CD4-positive, alpha-beta T cell treated with Interleukin-6 at 100 ng/mL for 8 hours (primary cell): ENCODE measurements at regions not wholly inside any gene's neighbourhood (a gene's known extent, or its start where the extent isn't known, plus 50 kb on each side); places are given as distances from the start of the nearest gene placed in this dataset.

Experiments used
- DNase-seq: peaks from one replicate; pipeline ENCODE4 v3.0.0-alpha.2; 2020; ENCODE audit warnings: mixed read lengths, low spot score

- DNase-seq, result no peak
Observed at GRCh38 chr11:11789735-11790369, 51.9 kb upstream of the USP47 start.

GRCh38 chr11:11788063-11788710, 53.6 kb upstream of the USP47 start:
- DNase-seq, result no peak

DNA sequence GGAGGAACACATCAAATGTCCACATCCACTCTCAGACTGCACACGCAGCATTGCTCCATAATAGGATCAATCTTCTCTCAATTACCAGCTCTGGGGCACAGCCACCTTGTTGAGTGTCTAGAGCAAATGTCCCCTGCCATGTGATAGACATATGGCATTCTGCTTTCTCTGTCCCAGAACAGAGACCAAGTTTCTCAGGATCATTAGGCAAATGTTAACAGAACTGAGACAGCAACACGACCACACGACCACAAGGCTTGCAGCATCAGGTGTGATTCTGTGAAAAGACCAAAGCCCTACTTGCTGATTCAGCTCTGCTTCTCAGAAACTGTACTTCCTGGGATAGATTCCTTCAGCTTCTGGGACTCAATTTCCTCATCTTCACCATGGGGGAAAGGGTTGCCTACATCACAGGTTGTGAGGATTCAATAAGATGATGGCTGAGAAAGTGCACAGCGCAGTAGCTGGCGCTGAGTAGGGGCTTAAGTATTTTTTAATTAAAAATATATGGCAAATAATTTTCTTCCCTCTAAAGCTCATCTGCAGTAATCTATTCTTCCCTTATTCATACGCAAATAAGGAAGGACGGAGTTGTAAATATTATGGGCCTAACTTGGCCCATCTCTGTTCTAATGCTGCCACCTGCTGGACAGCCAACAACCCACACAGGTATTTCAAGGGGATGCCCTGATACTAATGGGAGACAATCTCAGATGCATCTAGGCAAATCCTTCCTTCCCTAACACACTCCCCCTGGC, 54.3 kb upstream of the USP47 start:
- DNase-seq, result peak; percentile 57

DNA sequence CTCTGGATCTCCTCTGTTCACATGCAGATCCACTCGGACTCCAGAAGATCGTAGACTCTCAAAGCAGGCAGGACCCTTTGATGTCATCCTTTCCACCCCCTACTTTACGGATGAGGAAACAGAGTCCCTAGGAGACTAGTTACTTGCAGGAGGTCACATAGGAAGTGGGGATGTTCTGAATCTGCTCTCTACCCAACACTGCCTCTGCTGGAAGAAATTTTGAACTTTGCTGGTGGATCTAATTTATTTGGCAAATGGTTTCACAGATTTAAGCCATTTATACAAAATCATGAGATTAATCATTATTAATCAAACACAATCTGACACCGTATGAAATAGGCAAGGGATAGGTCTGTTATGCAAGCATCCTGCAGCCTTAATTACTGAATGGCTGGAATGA, 55.0 kb upstream of the USP47 start:
- DNase-seq, result no peak

GRCh38 chr11:11786234-11786633, 55.5 kb upstream of the USP47 start:
- no peak for DNase-seq

DNA sequence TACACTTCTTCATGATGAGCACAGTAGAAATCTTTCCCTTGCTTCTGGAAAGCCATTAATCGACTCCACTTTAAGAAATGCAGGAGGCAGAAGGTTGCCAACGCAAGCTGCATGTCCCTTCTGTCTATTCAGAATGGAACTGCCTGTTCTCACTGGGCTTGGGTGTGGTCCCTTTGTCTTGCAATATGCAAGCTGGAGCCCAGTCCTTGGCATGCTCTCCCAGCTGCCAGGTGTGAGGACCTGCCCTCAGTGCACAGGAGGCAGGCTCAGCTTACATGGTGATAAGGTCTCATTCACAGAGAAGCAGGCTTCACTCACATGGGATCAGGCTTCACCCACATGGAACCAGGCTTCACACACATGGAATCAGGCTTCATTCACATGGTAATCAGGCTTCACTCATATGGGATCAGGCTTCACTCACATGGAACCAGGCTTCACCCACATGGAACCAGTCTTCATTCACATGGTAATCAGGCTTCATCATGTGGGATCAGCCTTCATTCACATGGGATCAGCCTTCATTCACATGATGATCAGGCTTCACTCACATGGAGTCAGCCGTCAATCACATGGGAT, 59.2 kb upstream of the USP47 start:
- DNase-seq, result no peak

- no peak for DNase-seq
Observed at GRCh38 chr11:11780858-11781257, 60.9 kb upstream of the USP47 start.

DNA sequence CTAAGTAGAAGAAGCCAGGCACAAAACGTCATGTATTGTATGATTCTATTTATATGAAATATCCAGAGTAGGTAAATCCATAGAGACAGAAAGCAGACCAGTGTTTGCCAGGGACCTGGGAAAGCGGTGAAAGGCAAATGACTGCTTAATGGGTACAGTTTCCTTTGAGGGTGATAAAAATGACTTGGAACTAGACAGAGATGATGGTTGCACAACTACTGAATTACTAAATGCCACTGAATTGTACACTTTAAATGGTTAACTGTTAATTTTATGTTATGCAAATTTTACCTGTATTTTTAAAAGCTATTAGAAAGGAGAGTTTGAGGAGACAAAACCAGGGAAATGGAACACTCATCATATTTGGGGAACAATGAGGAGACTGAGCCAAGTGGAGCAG, 61.8 kb upstream of the USP47 start:
- no peak for DNase-seq

- no peak for DNase-seq
Observed at GRCh38 chr11:11777897-11778296, 63.9 kb upstream of the USP47 start.

DNA sequence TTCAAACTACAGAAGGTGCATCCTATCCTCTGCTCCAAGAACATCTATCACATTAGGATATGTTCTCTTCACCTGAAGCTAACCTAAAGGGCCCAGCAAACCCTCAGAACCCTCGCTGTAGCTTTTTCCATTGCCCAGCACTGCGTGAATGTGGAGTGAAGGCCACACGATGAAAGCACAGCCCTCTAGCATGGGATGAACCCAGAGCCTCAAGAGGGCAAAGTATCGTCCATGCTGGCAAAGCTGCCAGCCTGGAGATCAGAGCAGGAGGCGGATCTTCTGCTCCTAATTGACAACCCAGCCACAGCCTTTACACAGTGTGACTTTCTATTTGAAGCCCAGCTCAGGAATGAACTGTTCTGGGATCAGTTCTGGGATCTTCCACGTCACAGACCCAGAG, 65.1 kb upstream of the USP47 start:
- no peak for DNase-seq

DNA sequence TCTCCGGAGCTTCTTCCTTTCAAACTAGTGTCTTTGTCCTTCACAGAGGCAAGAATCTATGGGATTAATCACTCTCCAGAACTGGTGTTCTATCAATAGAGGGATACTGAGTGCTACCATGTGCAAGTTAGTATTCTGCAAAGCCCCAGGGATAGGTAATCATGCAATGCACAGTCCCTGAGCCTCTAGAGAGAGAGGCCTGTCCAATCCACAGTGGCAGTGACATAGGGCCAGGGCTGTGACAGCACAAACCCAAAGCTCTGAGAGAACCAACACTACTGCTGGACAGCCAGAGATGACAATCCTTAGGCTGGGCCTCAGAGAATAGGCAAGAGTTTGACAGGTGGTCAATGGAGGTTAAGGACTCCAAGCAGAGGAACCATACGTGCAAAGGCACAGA, 66.8 kb upstream of the USP47 start:
- DNase-seq, result no peak

GRCh38 chr11:11772865-11773515, 68.8 kb upstream of the USP47 start:
- no peak for DNase-seq

GRCh38 chr11:11770921-11771486, 70.8 kb upstream of the USP47 start:
- DNase-seq, result no peak

- DNase-seq, result no peak
Observed at GRCh38 chr11:11770296-11770695, 71.5 kb upstream of the USP47 start.

- DNase-seq, result no peak
Observed at GRCh38 chr11:11769782-11770181, 72.0 kb upstream of the USP47 start.

DNA sequence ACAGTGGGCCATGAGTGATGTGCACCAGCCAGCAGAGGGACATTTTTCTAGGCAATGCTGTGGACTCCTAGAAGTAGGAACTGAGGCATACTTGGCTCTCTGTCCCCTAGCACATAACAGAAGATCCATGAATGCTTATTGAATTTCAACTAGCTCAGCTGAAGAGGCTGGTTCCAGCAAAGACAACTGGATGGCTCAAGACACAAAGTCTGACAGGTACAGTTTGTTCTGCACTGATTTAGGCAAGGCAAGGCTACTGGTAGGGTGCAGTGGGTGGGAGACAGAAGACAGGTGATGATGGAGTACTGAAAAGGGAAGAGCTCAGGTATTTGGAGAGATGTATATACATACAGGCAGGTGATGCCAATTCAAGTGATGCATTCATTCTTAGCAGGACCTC, 72.4 kb upstream of the USP47 start:
- DNase-seq, result no peak

DNA sequence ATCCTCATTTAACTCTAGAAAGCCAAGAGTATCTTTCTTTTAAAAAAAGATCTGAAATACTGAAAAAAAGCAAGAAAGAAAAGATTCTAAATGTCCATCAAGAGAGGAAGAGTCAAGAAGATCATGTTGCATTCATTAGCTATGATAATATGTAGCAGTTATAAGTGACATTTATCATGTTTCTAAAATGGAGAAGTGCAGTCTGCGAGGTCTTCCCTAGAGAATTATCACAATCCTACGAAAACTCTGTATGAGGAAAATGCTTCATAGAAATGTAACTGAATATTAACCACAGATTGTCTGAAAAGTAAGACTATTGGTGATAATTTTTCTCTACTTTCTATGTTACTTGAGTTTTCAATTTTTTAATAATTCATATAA, 77.4 kb upstream of the USP47 start:
- DNase-seq, result no peak

GRCh38 chr11:11763796-11764422, 77.9 kb upstream of the USP47 start:
- DNase-seq, result no peak

- no peak for DNase-seq
Observed at GRCh38 chr11:11760838-11761237, 80.9 kb upstream of the USP47 start.

DNA sequence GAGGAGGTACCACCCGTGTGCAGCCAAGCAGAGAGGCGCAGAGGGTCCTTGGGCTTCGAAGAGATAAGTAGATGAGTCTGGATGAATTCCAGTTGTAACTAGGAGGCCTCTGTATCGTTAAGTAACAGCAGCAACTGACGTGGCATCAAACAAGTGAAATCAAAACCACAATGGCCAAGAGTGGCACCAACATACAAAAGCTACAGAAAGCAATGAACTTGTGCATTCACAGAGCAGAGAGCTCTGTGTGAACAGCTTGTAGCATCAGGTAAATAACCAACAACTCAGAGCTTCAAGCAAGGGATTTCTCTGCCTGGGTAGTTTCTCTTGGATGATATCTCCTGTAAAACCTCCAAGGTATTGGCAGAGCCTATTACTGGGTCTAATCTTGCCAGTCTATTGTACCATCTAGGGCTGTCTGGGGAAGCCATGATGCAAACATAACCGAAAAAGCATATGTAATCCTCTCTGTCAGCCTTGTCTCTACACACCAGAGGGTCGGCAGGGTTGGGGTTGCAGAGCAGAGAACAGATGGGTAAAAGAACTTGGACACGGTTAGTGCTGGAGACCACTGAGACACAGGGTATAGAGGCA, 83.1 kb upstream of the USP47 start:
- DNase-seq, result no peak

DNA sequence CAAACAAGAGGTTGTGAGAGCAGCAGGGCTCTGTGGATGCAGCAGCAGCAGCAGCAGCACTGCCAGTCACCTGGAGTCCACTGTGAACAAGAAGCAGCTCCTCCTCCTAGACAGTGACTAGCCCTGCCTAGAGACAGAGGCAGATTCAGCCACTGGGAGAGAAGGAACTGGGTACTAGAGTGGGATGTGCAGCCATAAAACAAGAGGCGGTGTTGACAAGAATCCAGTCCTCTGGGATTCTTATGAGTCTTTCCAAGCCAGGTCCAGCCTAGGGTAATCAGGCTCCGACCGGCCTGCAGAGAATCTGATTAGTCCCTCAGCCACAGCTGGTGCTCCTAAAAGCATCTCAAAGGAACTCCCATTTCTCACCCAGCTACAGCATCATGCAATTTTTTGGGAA, 83.9 kb upstream of the USP47 start:
- no peak for DNase-seq
